ENCODE measurements at regions not wholly inside any gene's neighbourhood (a gene's known extent, or its start where the extent isn't known, plus 50 kb on each side); places are given as distances from the start of the nearest gene placed in this dataset.

GRCh38 chr7:108697254-108697653 lies 127.6 kb downstream of the DNAJB9 start:
- TF ChIP-seq CTCF (IDR thresholded peaks at IDR 0.05; ENCODE audit: control extremely low read depth, extremely low read depth), result no peak
- no peak overlapping the region for H3K4me3 ChIP-seq
- no peak overlapping the region for H3K9ac ChIP-seq (ENCODE audit: insufficient read depth in 1 of 2, low read length in 2 of 2)
- H3K9me3 ChIP-seq (ENCODE audit: control insufficient read depth in 4 of 4, insufficient read depth in 3 of 4, low read length in 3 of 4), result peaks cover 0 to 2% (median 0%) of the 10 kb centered on the region in 4 donors
- WGBS, 2 donors, result 66% methylated on average over 4 of the region's 4 CpGs
- H3K27me3 ChIP-seq (ENCODE audit: control insufficient read depth in 3 of 3, insufficient read depth in 3 of 3, low read length in 2 of 3), result no peaks in the 10 kb centered on the region
- no peak overlapping the region for H3K27ac ChIP-seq (ENCODE audit: low read depth in 1 of 2, low read length in 1 of 2)
- no peaks in the 10 kb centered on the region for H3K36me3 ChIP-seq (ENCODE audit: control insufficient read depth in 4 of 4, insufficient read depth in 4 of 4, low read length in 4 of 4)
- DNase-seq, result no peak
- ATAC-seq (ENCODE audit: insufficient read depth, low FRiP score), result no peak
- H3K4me1 ChIP-seq (ENCODE audit: control insufficient read depth in 5 of 5, insufficient read depth in 5 of 5, low read length in 5 of 5), result no peaks in the 10 kb centered on the region

- H3K9me3 ChIP-seq (ENCODE audit: control insufficient read depth in 4 of 4, insufficient read depth in 3 of 4, low read length in 3 of 4), result no peaks in the 10 kb centered on the region
- no peak for TF ChIP-seq CTCF (IDR thresholded peaks at IDR 0.05; ENCODE audit: control extremely low read depth, extremely low read depth)
These were observed 141.9 kb downstream of the DNAJB9 start for GRCh38 chr7:108711611-108712010.

GRCh38 chr7:108716783-108717182 lies 147.1 kb downstream of the DNAJB9 start:
- TF ChIP-seq CTCF (IDR thresholded peaks at IDR 0.05; ENCODE audit: control extremely low read depth, extremely low read depth), result no peak
- 70 to 81% methylated on average over 1 of the region's 1 CpG for WGBS, 2 donors
- no peak overlapping the region for H3K4me3 ChIP-seq
- DNase-seq (no peak), ATAC-seq (ENCODE audit: insufficient read depth, low FRiP score) (no peak)
- no peaks in the 10 kb centered on the region for H3K36me3 ChIP-seq (ENCODE audit: control insufficient read depth in 4 of 4, insufficient read depth in 4 of 4, low read length in 4 of 4)
- H3K9me3 ChIP-seq (ENCODE audit: control insufficient read depth in 4 of 4, insufficient read depth in 3 of 4, low read length in 3 of 4), result no peaks in the 10 kb centered on the region
- H3K27ac ChIP-seq (ENCODE audit: low read depth in 1 of 2, low read length in 1 of 2), result no peak overlapping the region
- peaks cover 0 to 5% (median 2%) of the 10 kb centered on the region in 5 donors for H3K4me1 ChIP-seq (ENCODE audit: control insufficient read depth in 5 of 5, insufficient read depth in 5 of 5, low read length in 5 of 5)
- H3K9ac ChIP-seq (ENCODE audit: insufficient read depth in 1 of 2, low read length in 2 of 2), result no peak overlapping the region
- H3K27me3 ChIP-seq (ENCODE audit: control insufficient read depth in 3 of 3, insufficient read depth in 3 of 3, low read length in 2 of 3), result no peaks in the 10 kb centered on the region

More at GRCh38 chr7:108711611-108712010, 141.9 kb downstream of the DNAJB9 start:
- H3K27me3 ChIP-seq (ENCODE audit: control insufficient read depth in 3 of 3, insufficient read depth in 3 of 3, low read length in 2 of 3), result no peaks in the 10 kb centered on the region
- ATAC-seq (ENCODE audit: insufficient read depth, low FRiP score) (no peak), DNase-seq (peak; percentile 50 to 89 (median 89))
- H3K36me3 ChIP-seq (ENCODE audit: control insufficient read depth in 4 of 4, insufficient read depth in 4 of 4, low read length in 4 of 4), result no peaks in the 10 kb centered on the region
- no peak overlapping the region for H3K9ac ChIP-seq (ENCODE audit: insufficient read depth in 1 of 2, low read length in 2 of 2)
- peaks cover 0 to 4% (median 0%) of the 10 kb centered on the region in 5 donors for H3K4me1 ChIP-seq (ENCODE audit: control insufficient read depth in 5 of 5, insufficient read depth in 5 of 5, low read length in 5 of 5)
- H3K27ac ChIP-seq (ENCODE audit: low read depth in 1 of 2, low read length in 1 of 2), result no peak overlapping the region
- no peak overlapping the region for H3K4me3 ChIP-seq

- no peak overlapping the region for H3K9ac ChIP-seq (ENCODE audit: insufficient read depth in 1 of 2, low read length in 2 of 2)
- TF ChIP-seq CTCF (IDR thresholded peaks at IDR 0.05; ENCODE audit: control extremely low read depth, extremely low read depth), result no peak
- no peaks in the 10 kb centered on the region for H3K27me3 ChIP-seq (ENCODE audit: control insufficient read depth in 3 of 3, insufficient read depth in 3 of 3, low read length in 2 of 3)
- peaks cover 0 to 5% (median 2%) of the 10 kb centered on the region in 5 donors for H3K4me1 ChIP-seq (ENCODE audit: control insufficient read depth in 5 of 5, insufficient read depth in 5 of 5, low read length in 5 of 5)
- no peak overlapping the region for H3K27ac ChIP-seq (ENCODE audit: low read depth in 1 of 2, low read length in 1 of 2)
- ATAC-seq (ENCODE audit: insufficient read depth, low FRiP score) (no peak), DNase-seq (peak in 2 of 3 donors; percentile 24 to 53)
- no peaks in the 10 kb centered on the region for H3K36me3 ChIP-seq (ENCODE audit: control insufficient read depth in 4 of 4, insufficient read depth in 4 of 4, low read length in 4 of 4)
- no peaks in the 10 kb centered on the region for H3K9me3 ChIP-seq (ENCODE audit: control insufficient read depth in 4 of 4, insufficient read depth in 3 of 4, low read length in 3 of 4)
- no peak overlapping the region for H3K4me3 ChIP-seq
These were observed 148.1 kb downstream of the DNAJB9 start for GRCh38 chr7:108717781-108718180.
